GM21825 (cell line): ENCODE measurements at regions not wholly inside any gene's neighbourhood (a gene's known extent, or its start where the extent isn't known, plus 50 kb on each side); places are given as distances from the start of the nearest gene placed in this dataset.

Experiments used
- ATAC-seq: cut with Tn5 transposase; IDR thresholded peaks from one replicate; pipeline ENCODE4 v1.9.1; 2021; ENCODE audit warnings: mild to moderate bottlenecking, moderate library complexity; ENCODE audit not compliant: unreplicated experiment

- no peak for ATAC-seq
These were observed 89.1 kb upstream of the E2F3 start for GRCh38 chr6:20312606-20313005.

- no peak for ATAC-seq
These were observed 88.6 kb upstream of the E2F3 start for GRCh38 chr6:20313051-20313450.

GRCh38 chr6:20313960-20314530 lies 87.6 kb upstream of the E2F3 start:
- no peak for ATAC-seq

- no peak for ATAC-seq
These were observed 86.5 kb upstream of the E2F3 start for GRCh38 chr6:20314866-20315845.

GRCh38 chr6:20317430-20317829 lies 84.2 kb upstream of the E2F3 start:
- no peak for ATAC-seq

- no peak for ATAC-seq
These were observed 82.8 kb upstream of the E2F3 start for GRCh38 chr6:20318851-20319387.

GRCh38 chr6:20319520-20320357 lies 81.9 kb upstream of the E2F3 start:
- peak; percentile 99 for ATAC-seq

- no peak for ATAC-seq
These were observed 75.8 kb upstream of the E2F3 start for GRCh38 chr6:20325641-20326421.

- no peak for ATAC-seq
These were observed 75.3 kb upstream of the E2F3 start for GRCh38 chr6:20326422-20326728.

- ATAC-seq = no peak
These were observed 74.5 kb upstream of the E2F3 start for GRCh38 chr6:20327141-20327540.

- ATAC-seq = no peak
These were observed 73.3 kb upstream of the E2F3 start for GRCh38 chr6:20328266-20328923.

- ATAC-seq = no peak
These were observed 72.8 kb upstream of the E2F3 start for GRCh38 chr6:20328924-20329300.

GRCh38 chr6:20331042-20331441 lies 70.6 kb upstream of the E2F3 start:
- ATAC-seq = no peak

GRCh38 chr6:20331625-20332024 lies 70.1 kb upstream of the E2F3 start:
- no peak for ATAC-seq

- no peak for ATAC-seq
These were observed 69.2 kb upstream of the E2F3 start for GRCh38 chr6:20332441-20333006.

GRCh38 chr6:20333721-20334269 lies 67.9 kb upstream of the E2F3 start:
- ATAC-seq = no peak

- ATAC-seq = no peak
These were observed 67.3 kb upstream of the E2F3 start for GRCh38 chr6:20334334-20334733.

- no peak for ATAC-seq
These were observed 66.7 kb upstream of the E2F3 start for GRCh38 chr6:20334962-20335361.

GRCh38 chr6:20335872-20336271 lies 65.8 kb upstream of the E2F3 start:
- no peak for ATAC-seq
